NCI-H1105 treated with DMSO at 0.1 percent for 48 hours (cell line): ENCODE measurements at regions not wholly inside any gene's neighbourhood (a gene's known extent, or its start where the extent isn't known, plus 50 kb on each side); places are given as distances from the start of the nearest gene placed in this dataset.
A peak's percentile ranks its signal among the peaks of the same experiment; 100 is the strongest.

Experiments
- DNase-seq: peaks from one replicate; lab custom pipeline; 2025; lab: John Stamatoyannopoulos, UW

DNA sequence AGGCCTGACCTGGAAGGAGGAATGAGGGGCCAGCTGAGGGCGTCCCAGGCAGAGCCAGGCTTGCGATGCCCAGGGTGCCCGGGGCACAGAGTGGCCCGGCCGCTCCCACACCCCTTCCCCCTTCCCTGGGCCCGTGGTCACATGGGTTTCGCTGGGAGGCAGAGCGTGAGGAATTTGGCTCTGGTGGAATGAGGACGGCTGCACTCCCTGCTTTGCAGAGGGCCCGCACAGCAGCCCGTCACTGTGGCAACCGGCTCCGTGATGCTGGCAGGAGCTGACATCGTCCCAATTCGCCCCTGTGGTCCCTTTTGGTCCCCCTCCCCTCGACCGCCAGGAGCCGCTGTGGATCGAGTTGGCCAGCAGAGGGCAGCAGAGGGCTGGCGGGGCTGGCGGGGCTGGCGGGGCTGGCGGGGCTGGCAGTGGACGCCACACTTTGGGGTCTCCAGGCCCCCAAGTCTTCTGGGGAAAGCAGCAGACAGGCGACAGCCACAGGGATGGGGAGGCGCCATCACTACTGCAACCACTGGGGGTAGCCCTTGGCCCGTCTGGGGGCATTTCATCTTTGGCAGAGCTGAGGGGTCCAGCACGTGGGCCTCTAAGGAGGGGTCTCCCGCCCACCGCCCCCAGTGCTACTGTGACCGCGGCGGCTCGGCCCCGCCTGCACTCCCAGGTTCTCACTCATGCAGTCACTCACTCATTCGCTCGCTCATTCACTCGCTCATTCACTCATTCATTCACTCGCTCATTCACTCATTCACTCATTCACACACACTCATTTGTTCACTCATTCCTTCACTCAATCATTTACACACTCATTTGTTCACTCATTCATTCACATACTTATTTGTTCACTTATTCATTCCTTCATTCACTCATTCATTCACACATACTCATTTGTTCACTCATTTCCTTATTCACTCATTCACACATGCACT is 49.7 kb upstream of the BHLHE23 start:
- DNase-seq = peak; percentile 52
